HPDE6-E6E7 (cell line): ENCODE measurements at regions not wholly inside any gene's neighbourhood (a gene's known extent, or its start where the extent isn't known, plus 50 kb on each side); places are given as distances from the start of the nearest gene placed in this dataset.
"Not testable (repeated sequence)": the region's sequence is repeated elsewhere in the genome, so short reads cannot be mapped to it uniquely, and the experiment has no call there.

Source experiments
- DNase-seq: peaks from one replicate; pipeline ENCODE4 v3.0.0; 2011; ENCODE audit warnings: missing footprints; ENCODE audit errors: extremely low spot score

GRCh38 chrX:96183843-96184242 is 500.8 kb upstream of the DIAPH2 start:
- no peak for DNase-seq

- no peak for DNase-seq
These were observed 479.7 kb upstream of the DIAPH2 start for GRCh38 chrX:96204928-96205327.

GRCh38 chrX:96211953-96212352 is 472.7 kb upstream of the DIAPH2 start:
- no peak for DNase-seq

GRCh38 chrX:96214681-96215080 is 470.0 kb upstream of the DIAPH2 start:
- not testable (repeated sequence) for DNase-seq

- DNase-seq: no peak
These were observed 460.4 kb upstream of the DIAPH2 start for GRCh38 chrX:96224279-96224678.

- DNase-seq: no peak
These were observed 439.7 kb upstream of the DIAPH2 start for GRCh38 chrX:96244955-96245354.

GRCh38 chrX:96246436-96246835 is 438.2 kb upstream of the DIAPH2 start:
- DNase-seq: no peak
